ENCODE measurements at regions not wholly inside any gene's neighbourhood (a gene's known extent, or its start where the extent isn't known, plus 50 kb on each side); places are given as distances from the start of the nearest gene placed in this dataset.

DNA sequence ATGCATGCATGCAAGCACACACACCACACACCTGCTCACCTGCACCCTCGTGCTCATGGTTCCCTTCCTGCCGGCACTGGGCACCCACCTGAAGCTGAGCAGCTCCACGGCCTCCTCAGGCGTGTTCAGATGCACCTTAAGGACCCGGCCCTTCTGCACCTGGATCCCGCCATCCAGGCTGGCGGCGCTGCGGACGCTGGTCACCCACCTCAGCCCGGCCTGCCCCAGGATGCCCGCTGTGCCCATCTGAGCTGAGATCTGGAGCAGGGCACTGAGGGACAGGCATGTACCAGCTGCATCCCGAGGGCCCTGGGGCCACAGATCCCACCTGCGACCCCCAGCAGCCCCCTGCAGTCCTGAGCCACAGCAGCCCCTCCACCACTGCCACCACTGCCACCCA, 110.0 kb downstream of the LITAF start:
- no peak for DNase-seq

DNA sequence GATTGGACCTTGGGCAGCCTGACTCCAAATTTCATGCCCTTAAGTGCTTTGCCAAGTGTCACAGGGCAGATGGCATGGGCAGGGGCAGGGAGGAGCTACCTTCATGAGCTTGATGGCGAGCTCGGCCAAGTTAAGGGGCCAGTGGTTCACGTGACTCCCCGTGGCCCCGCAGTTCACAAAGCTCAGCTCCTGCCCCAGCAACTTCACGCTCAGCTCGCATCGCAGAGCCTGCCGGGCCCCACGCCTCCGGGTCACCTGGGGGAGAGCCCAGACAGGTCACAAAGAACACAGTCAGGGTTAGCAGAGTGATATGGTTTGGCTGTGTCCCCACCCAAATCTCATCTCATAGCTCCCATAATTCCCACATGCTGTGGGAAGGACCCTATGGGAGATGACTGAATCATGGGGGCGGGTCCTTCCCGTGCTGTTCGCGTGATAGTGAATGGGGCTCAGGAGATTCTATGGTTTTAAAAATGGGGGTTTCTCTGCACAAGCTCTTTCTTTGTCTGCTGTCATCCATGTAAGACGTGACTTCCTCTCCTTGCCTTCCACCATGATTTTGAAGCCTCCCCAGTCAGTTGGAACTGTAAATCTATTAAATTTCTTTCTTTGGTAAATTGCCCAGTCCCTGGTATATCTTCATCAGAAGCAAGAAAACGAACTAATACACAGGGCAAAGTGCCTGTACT, 108.1 kb downstream of the LITAF start:
- DNase-seq: no peak

DNA sequence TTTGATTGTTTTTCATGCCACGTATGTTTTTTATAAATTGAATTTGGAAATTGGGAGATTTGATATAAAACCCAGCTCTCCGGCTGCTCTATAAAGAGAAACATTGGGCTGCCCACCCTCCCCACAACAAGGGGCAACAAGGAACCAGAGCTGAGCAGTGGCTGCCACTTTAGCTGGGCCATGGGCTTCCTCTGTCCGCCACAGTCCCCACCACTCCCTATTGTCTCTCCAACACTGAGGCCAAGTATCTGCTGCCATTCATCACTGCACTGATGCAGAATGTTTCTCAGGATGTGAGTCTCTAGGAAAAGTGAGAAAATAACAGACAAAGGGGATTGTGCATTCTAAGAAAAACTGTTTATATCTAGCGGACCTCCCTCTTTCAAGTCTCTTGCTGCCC, 106.8 kb downstream of the LITAF start:
- no peak for DNase-seq

DNA sequence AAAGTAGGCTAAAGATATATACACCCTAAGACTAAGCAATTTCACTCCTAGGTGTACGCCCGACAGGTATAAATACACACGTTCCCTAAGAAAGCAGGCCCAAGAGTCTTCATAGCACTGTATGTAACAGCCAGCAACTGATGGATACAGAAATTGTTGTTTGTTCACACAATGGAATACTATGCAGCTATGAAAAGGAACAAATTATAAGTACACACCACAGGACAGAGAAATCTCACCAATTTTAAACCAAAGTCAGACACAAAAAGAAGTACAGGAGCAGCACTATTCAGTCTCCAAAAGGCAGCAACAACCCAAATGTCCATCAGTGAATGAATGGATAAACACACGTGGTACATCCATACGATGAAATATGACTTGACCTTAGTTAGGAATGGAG, 106.1 kb downstream of the LITAF start:
- DNase-seq: no peak

DNA sequence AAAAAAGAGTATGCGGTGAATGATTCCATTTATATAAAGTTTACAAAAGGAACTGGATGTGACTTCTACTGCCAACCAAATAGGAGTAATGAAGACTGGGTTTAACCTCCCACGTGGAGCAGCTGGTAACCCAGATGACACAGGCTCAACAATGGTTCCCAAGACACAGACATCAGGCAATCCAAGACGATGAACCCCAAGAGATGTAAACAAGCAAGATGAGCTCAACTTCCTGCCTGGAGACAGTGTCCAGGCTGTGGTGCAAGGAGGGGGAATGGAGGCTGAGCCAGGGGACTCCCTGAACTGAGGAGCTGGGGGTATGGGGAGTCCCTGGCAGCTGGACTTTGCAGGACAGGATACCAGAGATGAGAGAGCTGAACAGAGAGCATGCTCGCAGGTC, 104.7 kb downstream of the LITAF start:
- DNase-seq: no peak

DNA sequence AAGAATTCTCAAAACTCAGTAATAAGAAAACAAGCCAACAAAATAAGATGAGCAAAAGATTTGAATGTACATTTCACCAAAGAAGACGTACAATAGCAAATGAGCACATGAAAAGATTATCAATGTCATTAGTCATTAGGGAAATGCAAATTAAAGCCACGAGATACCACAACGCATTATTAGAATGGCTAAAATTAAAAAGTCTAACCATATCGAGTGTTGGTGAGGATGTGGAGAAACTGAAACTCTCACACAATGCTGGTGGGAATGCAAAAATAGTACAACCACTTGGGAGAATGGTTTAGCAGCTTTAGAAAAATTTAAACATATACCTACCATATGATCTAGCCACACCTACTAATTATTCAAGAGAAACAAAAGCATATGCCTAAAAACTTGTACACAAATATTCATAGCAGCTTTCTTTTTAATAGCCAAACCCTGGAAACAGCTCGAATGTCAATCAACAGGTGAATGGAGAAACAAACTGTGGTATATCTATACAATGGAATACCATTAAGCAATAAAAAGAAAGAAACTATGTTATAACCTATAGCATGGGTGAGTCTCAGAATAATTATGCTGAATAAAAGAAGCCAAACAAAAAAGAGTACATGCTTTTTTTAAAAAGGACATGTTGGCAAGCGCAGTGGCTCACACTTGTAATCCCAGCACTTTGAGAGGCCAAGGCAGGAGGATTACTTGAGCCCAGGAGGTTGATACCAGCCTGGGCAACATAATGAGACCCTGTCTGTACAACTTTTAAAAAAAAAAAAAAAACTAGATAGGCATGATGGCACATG, 103.6 kb downstream of the LITAF start:
- no peak for DNase-seq

DNA sequence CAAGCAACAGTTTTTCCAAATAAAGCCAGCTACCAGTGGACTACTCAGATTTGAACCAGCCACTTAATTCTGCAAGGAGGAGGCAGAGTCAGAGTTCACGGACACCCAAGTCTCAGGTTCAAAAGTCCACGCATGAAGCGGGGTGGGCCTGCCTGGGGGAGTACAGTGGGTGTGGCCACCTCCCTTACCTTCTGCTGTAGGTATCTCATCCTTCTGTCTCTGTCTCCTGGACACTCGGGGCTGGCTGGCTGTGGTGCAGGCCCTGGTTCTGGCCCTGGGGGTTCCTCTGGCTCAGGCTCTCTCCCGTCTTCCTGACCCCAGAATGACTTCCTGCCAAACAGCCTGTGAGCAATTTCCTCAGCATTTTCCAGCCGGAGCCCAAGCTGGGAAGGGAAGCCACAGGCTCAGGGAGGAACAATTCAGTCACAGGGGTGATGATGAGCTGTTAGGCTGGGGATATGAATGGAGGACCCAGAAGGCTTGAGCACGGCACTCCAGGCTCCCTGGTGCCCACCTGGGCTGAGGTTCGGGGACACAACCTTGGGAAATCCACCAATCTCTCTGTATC, 101.9 kb downstream of the LITAF start:
- DNase-seq: no peak

DNA sequence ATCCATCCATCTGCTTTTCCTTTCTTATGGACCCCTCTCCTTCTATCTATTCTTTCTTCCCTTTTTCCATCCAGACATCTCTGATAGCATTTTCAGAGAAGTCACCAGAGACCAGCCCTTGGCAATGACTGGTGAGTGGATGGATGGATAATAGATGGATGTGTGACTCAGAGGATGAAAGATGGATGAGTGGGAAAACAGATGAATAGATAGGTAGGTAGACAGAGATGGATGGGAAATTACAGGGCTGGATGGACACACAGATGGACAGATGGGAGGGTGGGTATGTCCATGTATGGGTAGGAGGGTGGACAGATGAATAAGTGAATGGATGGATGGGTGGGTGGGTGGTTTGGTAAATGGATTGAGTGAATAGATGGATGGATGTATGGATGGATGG, 101.0 kb downstream of the LITAF start:
- DNase-seq: no peak

DNA sequence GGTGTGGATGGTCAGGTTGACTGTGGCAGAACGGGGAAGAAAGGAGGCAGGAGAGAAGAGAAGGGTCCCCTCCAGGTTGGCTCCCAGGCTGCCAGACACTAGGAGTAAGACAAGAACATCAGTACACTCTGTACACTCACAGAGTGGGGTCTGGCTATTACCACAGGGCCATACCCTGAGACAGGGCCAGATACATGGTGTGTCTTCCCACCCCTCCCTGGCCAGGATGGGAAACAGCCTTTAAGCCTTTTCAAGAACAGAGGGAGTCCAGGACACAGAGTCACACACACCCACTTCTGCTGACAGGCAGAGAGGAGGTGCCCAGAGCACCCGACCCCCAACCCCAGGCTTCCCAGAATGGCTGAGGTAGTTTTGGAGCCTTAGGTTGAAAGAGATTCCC, 99.4 kb downstream of the LITAF start:
- DNase-seq: no peak

DNA sequence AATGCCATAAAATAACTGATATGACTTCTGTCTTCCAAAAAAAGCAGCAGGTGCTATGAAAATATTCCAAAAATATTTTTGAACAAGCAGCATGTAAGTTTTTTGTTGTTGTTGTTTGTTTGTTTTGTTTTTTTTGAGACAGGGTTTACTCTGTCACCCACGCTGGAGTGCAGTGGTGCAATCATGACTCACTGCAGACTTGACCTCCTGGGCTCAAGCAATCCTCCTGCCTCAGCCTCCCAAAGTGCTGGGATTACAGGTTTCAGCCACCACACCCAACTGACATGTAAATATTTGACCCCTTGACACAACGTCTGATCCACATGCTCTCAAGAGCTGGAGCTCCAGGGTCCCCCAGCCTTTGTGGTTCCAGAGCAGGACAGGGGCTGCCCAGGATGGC, 98.4 kb downstream of the LITAF start:
- no peak for DNase-seq

DNA sequence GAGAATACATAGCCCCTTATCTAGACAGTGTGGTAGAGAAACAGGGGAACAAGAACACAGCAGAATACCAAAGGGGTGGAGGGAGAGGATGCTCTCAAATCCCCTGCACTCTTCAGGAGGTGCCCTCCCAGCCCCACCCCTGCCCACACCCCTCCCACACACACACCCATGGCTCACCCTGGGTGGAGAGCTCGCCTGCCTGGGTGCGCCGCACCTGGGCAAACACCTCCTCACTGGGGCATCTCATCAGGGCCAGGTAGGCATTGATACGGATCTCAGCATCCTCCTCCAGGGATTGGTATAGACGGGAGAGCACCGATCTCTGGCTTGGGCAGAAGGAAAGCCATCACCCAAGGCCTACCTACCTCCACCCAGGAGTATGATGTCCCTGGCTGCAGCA, 95.2 kb downstream of the LITAF start:
- no peak for DNase-seq

DNA sequence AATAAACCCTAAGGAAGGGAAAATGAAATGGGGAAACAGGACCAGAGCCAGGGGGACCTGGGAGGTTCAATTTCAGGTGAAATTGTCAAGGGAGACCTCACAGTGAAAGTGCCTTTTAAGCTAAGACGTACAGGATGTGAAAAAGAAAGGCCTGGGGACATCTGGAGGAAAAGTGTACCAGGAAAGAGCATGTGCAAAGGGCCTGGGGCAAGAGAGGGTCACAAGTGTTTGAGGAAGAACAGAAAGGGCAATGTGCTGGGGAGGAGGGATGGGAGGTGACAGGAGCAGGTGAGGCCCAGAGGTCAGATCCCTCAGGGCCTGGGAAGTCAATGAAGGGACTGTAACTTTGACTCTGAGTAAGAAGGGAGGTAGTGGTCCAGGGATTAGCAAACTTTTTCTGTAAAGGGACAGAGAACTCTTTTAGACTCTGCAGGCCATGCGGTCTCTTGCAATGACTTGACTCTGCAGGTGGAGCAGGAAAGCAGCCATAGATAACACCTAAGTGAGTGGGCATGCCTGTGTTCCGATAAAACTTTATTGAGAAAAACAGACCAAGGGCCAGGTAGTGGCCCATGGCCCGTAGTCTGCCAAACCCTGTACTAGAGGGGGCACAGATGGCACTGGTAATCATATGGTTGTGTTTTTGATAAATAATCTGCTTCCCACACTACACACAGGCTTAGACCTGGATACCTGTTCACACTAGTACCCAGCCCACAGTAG, 93.8 kb downstream of the LITAF start:
- no peak for DNase-seq

DNA sequence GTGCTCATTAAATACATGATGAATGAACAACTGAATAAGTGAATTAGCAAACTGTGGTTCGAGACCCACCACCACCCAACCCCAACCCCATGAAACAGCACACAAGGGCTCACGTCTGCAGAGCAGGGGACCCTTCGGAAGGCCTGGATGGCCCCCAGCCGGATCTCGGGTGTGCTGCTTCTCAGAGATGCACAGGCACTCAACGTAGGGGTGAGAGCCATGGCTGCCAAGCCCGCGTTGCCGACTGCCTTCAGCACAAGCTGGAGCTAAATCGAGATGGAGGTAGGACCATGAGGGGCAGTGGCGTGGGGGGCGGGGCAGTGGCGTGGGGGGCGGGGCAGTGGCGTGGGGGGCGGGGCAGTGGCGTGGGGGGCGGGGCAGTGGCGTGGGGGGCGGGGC, 93.2 kb downstream of the LITAF start:
- no peak for DNase-seq

DNA sequence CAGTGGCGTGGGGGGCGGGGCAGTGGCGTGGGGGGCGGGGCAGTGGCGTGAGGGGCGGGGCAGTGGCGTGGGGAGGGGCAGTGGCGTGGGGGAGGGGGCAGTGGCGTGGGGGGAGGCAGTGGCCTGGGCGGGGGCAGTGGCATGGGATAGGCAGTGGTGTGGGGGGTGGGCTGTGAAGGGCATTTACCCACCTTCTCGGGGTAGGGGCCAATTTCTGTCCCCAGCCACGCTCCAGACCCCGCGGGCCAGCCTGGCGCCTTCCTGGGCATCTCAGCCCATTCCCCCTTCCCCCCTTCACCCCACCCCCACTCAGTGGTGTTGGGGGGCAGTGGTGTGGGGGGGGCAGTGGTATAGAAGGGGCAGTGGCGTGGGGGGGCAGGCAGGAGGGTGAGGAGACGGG, 92.7 kb downstream of the LITAF start:
- no peak for DNase-seq

DNA sequence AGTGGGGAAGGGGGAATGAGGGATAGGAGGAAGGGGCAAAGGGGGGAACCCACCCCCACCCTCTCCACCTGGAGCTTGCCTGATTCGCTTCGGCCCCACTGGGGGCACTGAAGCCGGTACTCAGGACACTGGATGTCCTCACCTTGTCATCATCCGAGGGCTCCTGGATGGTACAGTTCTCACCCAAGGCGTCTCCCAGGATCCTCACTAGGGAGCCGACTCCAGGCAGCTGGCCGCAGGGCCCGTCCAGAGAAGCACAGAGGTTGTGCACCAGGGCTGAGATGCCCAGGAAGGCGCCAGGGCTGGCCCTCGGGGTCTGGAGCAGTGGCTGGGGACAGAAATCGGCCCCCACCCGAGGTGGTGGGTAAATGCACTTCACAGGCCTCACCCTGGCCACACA, 92.3 kb downstream of the LITAF start:
- no peak for DNase-seq

DNA sequence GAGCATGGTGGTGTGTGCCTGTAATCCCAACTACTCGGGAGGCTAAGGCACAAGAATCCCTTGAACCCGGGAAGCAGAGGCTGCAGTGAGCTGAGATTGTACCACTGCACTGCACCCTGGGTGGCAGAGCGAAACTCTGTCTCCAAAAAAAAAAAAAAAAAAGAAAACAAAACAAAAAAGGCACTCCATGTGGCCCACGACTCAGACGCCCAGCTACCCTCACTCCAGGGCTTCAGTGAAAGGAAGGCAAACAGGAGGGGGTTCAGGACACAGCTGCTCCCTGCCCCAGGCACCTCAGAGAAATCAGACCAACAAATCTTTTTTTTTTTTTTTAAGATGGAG, 91.7 kb downstream of the LITAF start:
- DNase-seq: no peak

Data from hematopoietic multipotent progenitor cell treated with erythropoietin and hydrocortisone succinate and interleukin-3 and kit ligand, for 6 days (in vitro differentiated cells).